CD8-positive, alpha-beta memory T cell (primary cell): ENCODE measurements at regions not wholly inside any gene's neighbourhood (a gene's known extent, or its start where the extent isn't known, plus 50 kb on each side); places are given as distances from the start of the nearest gene placed in this dataset.
A peak's percentile ranks its signal among the peaks of the same experiment; 100 is the strongest.

Experiments
- CTCF ChIA-PET: fragments of 350-600 bp; sonication (Branson Sonifier 250); formaldehyde crosslinking; loops from one replicate; lab custom pipeline; 2021; ENCODE audit warnings: antibody characterized with exemption; lab: Charles Lee
- POLR2A ChIA-PET: fragments of 350-600 bp; sonication (Branson Sonifier 250); formaldehyde crosslinking; loops from one replicate; lab custom pipeline; 2021; ENCODE audit warnings: antibody characterized with exemption; lab: Charles Lee
- DNase-seq, 5 donors: peaks; one replicate each; pipeline versions ENCODE4 v3.0.0 to v3.0.0-alpha.2; 2020 to 2022; ENCODE audit warnings: mixed read lengths in 1 of 5
- H3K27ac ChIP-seq: one replicate; pipeline ENCODE4 v1.7.0; 2013; ENCODE audit warnings: low read depth, mild to moderate bottlenecking, low read length, moderate library complexity
- H3K27me3 ChIP-seq: 2 replicates; pipeline ENCODE4 v1.7.0; 2013; ENCODE audit warnings: low read length, mild to moderate bottlenecking; ENCODE audit not compliant: insufficient read depth, poor library complexity, severe bottlenecking
- H3K36me3 ChIP-seq: 2 replicates; pipeline ENCODE4 v1.7.0; 2013; ENCODE audit warnings: mild to moderate bottlenecking, low read length, moderate library complexity; ENCODE audit not compliant: insufficient read depth
- H3K4me1 ChIP-seq: 2 replicates; pipeline ENCODE4 v1.7.0; 2013; ENCODE audit warnings: mild to moderate bottlenecking, low read length, moderate library complexity; ENCODE audit not compliant: insufficient read depth
- H3K4me3 ChIP-seq: 2 replicates; pipeline ENCODE4 v1.7.0; 2013; ENCODE audit warnings: mild to moderate bottlenecking, low read length
- H3K9me3 ChIP-seq: 2 replicates; pipeline ENCODE4 v1.7.0; 2013; ENCODE audit warnings: mild to moderate bottlenecking, low read length
- H3K27ac Mint-ChIP-seq, 8 donors: one replicate each; pipeline ENCODE4 v1.8.0; 2020 to 2021; ENCODE audit warnings: mixed read lengths in 8 of 8, mild to moderate bottlenecking in 6 of 8, inconsistent platforms in 3 of 8, moderate library complexity in 3 of 8
- H3K27me3 Mint-ChIP-seq, 2 donors: one replicate each; pipeline ENCODE4 v1.8.0; 2020 to 2021; ENCODE audit warnings: mixed read lengths in 2 of 2, mild to moderate bottlenecking in 1 of 2, moderate library complexity in 1 of 2
- H3K36me3 Mint-ChIP-seq, 3 donors: one replicate each; pipeline ENCODE4 v1.8.0; 2020 to 2021; ENCODE audit warnings: mixed read lengths in 3 of 3, inconsistent platforms in 1 of 3, mild to moderate bottlenecking in 1 of 3
- H3K4me1 Mint-ChIP-seq, 3 donors: one replicate each; pipeline ENCODE4 v1.8.0; 2020 to 2021; ENCODE audit warnings: mixed read lengths in 3 of 3, inconsistent platforms in 1 of 3, mild to moderate bottlenecking in 1 of 3
- H3K4me3 Mint-ChIP-seq, 7 donors: one replicate each; pipeline ENCODE4 v1.8.0; 2020 to 2021; ENCODE audit warnings: mixed read lengths in 7 of 7, mild to moderate bottlenecking in 6 of 7, moderate library complexity in 4 of 7, inconsistent platforms in 2 of 7
- H3K9me3 Mint-ChIP-seq, 5 donors: one replicate each; pipeline ENCODE4 v1.8.0; 2020 to 2022; ENCODE audit warnings: mixed read lengths in 5 of 5, mild to moderate bottlenecking in 3 of 5, moderate library complexity in 2 of 5, inconsistent platforms in 1 of 5

DNA sequence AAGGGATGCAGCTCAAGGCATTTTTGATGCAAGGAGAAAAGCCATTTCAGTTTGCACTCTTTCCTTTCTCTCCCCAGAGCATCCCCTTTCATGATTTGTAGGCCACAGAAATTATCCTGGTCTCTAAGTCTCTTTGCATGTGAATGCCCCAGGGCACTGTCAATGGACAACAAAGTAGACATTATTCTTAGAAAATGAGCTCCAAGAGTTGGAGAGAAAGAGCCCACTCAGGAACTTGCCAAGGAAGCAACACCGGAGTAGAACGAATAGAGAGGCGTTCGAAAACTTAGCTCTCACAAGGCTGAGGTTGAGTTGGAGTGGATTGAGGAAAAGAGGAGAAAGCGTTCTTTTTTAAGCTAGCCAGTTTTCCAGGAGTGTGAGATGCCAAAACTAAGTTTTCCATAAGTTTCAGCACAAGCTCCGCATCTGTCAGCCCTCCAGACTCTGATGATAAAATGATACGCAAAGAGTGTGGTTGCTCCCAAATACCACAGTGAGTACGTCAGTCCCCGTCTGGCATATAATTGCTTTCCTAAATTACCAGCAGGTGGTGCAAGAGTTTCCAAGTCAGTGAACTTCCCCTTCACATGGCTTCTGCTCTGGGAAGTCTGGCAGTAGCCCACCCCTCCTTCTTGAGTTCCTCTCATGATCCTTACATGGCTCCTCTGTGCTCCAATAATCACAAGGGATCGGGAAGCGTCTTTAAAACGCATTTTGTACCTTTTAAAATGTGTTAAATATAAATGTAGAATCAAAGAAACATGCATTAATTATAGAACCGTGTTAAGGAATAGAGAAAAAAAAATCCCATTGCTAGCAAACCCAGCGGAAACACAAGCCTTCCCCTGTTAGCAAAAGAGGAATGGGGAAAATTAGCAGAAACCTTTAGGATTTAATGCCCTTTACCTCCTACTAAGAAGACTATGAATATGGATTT is 1060.6 kb upstream of the FANCL start:
- POLR2A ChIA-PET: no interaction called here
- H3K36me3 ChIP-seq: no peaks in the 10 kb centered on the region
- H3K27me3 ChIP-seq: no peaks in the 10 kb centered on the region
- H3K27ac ChIP-seq: no peak overlapping the region
- Mint-ChIP-seq H3K27me3 (no peaks in the 10 kb centered on the region), H3K36me3 (no peaks in the 10 kb centered on the region), H3K4me1 (no peaks in the 10 kb centered on the region), H3K4me3 (no peak overlapping the region), H3K9me3 (peaks cover 0 to 4% (median 0%) of the 10 kb centered on the region in 5 donors), H3K27ac (no peak overlapping the region)
- H3K4me3 ChIP-seq: no peak overlapping the region
- peak in 1 of 5 donors; percentile 33 for DNase-seq
- H3K4me1 ChIP-seq: no peaks in the 10 kb centered on the region
- CTCF ChIA-PET: no interaction called here
- H3K9me3 ChIP-seq: no peaks in the 10 kb centered on the region

DNA sequence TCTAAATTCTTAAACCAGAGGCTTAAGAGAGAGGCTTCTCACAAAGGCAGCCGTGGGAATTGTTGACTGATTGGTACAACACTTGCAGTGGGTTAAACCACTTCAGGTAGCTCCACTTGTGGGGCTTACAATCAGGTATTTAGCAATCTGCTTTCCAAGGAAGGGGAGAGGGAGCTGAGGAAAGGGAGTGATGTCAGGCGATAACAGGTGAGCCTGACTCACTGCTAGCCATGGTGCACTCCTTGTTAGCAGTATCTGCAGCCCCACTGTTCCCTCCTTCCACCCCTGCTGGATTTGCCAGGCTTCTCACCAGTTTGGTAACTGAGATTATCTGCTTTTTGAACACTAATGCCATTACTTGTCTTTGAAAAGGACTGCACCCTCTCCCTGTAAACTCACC is 1056.7 kb upstream of the FANCL start:
- Histone ChIP-seq H3K27ac (no peak overlapping the region), H3K9me3 (no peaks in the 10 kb centered on the region), H3K36me3 (no peaks in the 10 kb centered on the region), H3K4me1 (no peaks in the 10 kb centered on the region), H3K27me3 (no peaks in the 10 kb centered on the region), H3K4me3 (no peak overlapping the region)
- Mint-ChIP-seq H3K27me3 (no peaks in the 10 kb centered on the region), H3K27ac (no peak overlapping the region), H3K36me3 (no peaks in the 10 kb centered on the region), H3K4me3 (no peak overlapping the region), H3K9me3 (peaks cover 0 to 4% (median 0%) of the 10 kb centered on the region in 5 donors), H3K4me1 (no peaks in the 10 kb centered on the region)
- POLR2A ChIA-PET: no interaction called here
- CTCF ChIA-PET: no interaction called here
- DNase-seq: no peak

GRCh38 chr2:59296279-59296678 is 1055.2 kb upstream of the FANCL start:
- POLR2A ChIA-PET: no interaction called here
- no peaks in the 10 kb centered on the region for H3K27me3 Mint-ChIP-seq
- H3K4me1 Mint-ChIP-seq: no peaks in the 10 kb centered on the region
- H3K9me3 Mint-ChIP-seq: peaks cover 0 to 4% (median 3%) of the 10 kb centered on the region in 5 donors
- H3K36me3 Mint-ChIP-seq: no peaks in the 10 kb centered on the region
- H3K9me3 ChIP-seq: no peaks in the 10 kb centered on the region
- no peaks in the 10 kb centered on the region for H3K27me3 ChIP-seq
- no peak overlapping the region for H3K4me3 ChIP-seq
- no peak overlapping the region for H3K27ac ChIP-seq
- no peak overlapping the region for H3K27ac Mint-ChIP-seq
- H3K36me3 ChIP-seq: no peaks in the 10 kb centered on the region
- DNase-seq: no peak
- no peaks in the 10 kb centered on the region for H3K4me1 ChIP-seq
- H3K4me3 Mint-ChIP-seq: no peak overlapping the region
- CTCF ChIA-PET: no interaction called here

GRCh38 chr2:59295524-59296162 is 1054.5 kb upstream of the FANCL start:
- peaks cover 0 to 4% (median 3%) of the 10 kb centered on the region in 5 donors for H3K9me3 Mint-ChIP-seq
- Histone ChIP-seq H3K4me3 (no peak overlapping the region), H3K9me3 (no peaks in the 10 kb centered on the region), H3K36me3 (no peaks in the 10 kb centered on the region), H3K27ac (no peak overlapping the region), H3K4me1 (no peaks in the 10 kb centered on the region), H3K27me3 (no peaks in the 10 kb centered on the region)
- DNase-seq: no peak
- no peak overlapping the region for H3K4me3 Mint-ChIP-seq
- H3K27ac Mint-ChIP-seq: no peak overlapping the region
- POLR2A ChIA-PET: no interaction called here
- no peaks in the 10 kb centered on the region for H3K4me1 Mint-ChIP-seq
- CTCF ChIA-PET: no interaction called here
- H3K36me3 Mint-ChIP-seq: no peaks in the 10 kb centered on the region
- no peaks in the 10 kb centered on the region for H3K27me3 Mint-ChIP-seq

- Histone ChIP-seq H3K4me3 (no peak overlapping the region), H3K27me3 (no peaks in the 10 kb centered on the region), H3K4me1 (no peaks in the 10 kb centered on the region), H3K36me3 (no peaks in the 10 kb centered on the region), H3K9me3 (no peaks in the 10 kb centered on the region), H3K27ac (no peak overlapping the region)
- Mint-ChIP-seq H3K4me1 (no peaks in the 10 kb centered on the region), H3K4me3 (no peak overlapping the region), H3K9me3 (peaks cover 0 to 6% (median 3%) of the 10 kb centered on the region in 5 donors), H3K36me3 (no peaks in the 10 kb centered on the region), H3K27ac (no peak overlapping the region), H3K27me3 (peaks cover 0 to 1% of the 10 kb centered on the region in 2 donors)
- ChIA-PET POLR2A (no interaction called here), CTCF (no interaction called here)
- DNase-seq: no peak
Observed at GRCh38 chr2:59288771-59289170, 1047.6 kb upstream of the FANCL start.

DNA sequence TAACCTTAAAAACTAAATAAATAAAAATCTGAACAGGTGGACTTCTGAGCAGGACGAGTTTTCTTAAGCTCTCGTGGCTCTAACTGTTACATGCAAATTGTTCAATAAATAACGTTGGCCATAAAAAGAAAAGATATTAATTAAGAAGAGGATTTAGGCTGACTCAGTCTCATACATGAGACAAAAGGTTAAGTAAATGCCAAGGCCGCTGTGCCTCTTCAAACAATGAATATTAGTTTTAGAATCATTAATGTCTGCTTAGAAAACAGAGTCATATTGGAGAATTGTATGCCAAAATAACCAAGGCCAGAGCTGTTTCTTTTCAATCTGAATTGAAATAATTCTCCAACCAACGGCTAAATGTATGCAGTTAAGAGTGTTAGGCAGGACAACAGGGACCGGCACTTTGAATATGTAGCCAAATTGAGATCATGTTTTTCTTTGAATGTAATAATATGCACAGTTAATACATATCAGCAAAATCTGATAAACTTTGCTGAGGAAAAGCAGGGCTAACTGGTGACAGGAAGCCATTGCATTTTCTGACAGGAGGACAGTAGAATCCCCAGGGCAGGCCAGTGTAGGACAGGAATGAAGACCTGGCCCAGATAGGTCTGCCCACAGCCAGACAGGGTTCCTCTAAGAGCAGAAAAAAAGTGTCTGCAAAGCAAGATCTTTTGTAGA is 1041.4 kb upstream of the FANCL start:
- H3K27ac Mint-ChIP-seq: no peak overlapping the region
- ChIA-PET CTCF (no interaction called here), POLR2A (no interaction called here)

GRCh38 chr2:59277671-59278070 is 1036.5 kb upstream of the FANCL start:
- no peaks in the 10 kb centered on the region for H3K27me3 ChIP-seq
- H3K36me3 ChIP-seq: no peaks in the 10 kb centered on the region
- H3K4me1 ChIP-seq: no peaks in the 10 kb centered on the region
- H3K27ac ChIP-seq: no peak overlapping the region
- H3K4me1 Mint-ChIP-seq: no peaks in the 10 kb centered on the region
- ChIA-PET POLR2A (no interaction called here), CTCF (no interaction called here)
- H3K9me3 Mint-ChIP-seq: peaks cover 0 to 4% (median 2%) of the 10 kb centered on the region in 5 donors
- no peak overlapping the region for H3K27ac Mint-ChIP-seq
- H3K9me3 ChIP-seq: no peaks in the 10 kb centered on the region
- H3K4me3 Mint-ChIP-seq: no peak overlapping the region
- no peaks in the 10 kb centered on the region for H3K36me3 Mint-ChIP-seq
- no peak for DNase-seq
- no peaks in the 10 kb centered on the region for H3K27me3 Mint-ChIP-seq
- H3K4me3 ChIP-seq: no peak overlapping the region

More for the DNA sequence above, 1041.4 kb upstream of the FANCL start:
- Histone ChIP-seq H3K4me3 (no peak overlapping the region), H3K4me1 (no peaks in the 10 kb centered on the region), H3K36me3 (no peaks in the 10 kb centered on the region), H3K27me3 (no peaks in the 10 kb centered on the region), H3K9me3 (no peaks in the 10 kb centered on the region), H3K27ac (no peak overlapping the region)
- Mint-ChIP-seq H3K36me3 (no peaks in the 10 kb centered on the region), H3K4me1 (no peaks in the 10 kb centered on the region), H3K9me3 (peaks cover 0 to 3% (median 0%) of the 10 kb centered on the region in 5 donors), H3K27me3 (peaks cover 0 to 1% of the 10 kb centered on the region in 2 donors), H3K4me3 (no peak overlapping the region)
- DNase-seq: no peak

DNA sequence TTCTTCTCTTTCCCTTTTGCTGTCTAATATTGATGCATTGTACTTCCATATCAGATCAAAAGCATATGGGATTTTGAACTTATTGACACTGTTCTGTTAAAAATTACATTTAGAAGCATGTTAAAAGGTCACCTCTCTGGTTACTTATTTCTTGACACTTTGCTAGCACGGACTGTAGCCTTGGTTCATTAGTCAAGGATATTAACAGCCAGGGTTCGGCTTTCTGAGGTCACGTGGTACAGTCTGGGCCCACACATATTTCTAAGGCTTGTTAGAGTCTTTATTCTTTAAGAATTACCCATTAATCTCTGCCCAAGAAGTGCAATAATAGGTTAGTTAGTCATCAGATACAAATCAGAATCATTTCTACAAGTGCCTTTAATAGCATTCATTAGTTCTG is 1035.8 kb upstream of the FANCL start:
- no peaks in the 10 kb centered on the region for H3K4me1 ChIP-seq
- no peak overlapping the region for H3K4me3 ChIP-seq
- CTCF ChIA-PET: no interaction called here
- peaks cover 0 to 4% (median 2%) of the 10 kb centered on the region in 5 donors for H3K9me3 Mint-ChIP-seq
- H3K27ac Mint-ChIP-seq: no peak overlapping the region
- H3K27me3 ChIP-seq: no peaks in the 10 kb centered on the region
- H3K4me1 Mint-ChIP-seq: no peaks in the 10 kb centered on the region
- POLR2A ChIA-PET: no interaction called here
- no peaks in the 10 kb centered on the region for H3K27me3 Mint-ChIP-seq
- no peaks in the 10 kb centered on the region for H3K9me3 ChIP-seq
- H3K27ac ChIP-seq: no peak overlapping the region
- H3K4me3 Mint-ChIP-seq: no peak overlapping the region
- no peaks in the 10 kb centered on the region for H3K36me3 Mint-ChIP-seq
- no peak for DNase-seq
- H3K36me3 ChIP-seq: no peaks in the 10 kb centered on the region
